ENCODE measurements at regions not wholly inside any gene's neighbourhood (a gene's known extent, or its start where the extent isn't known, plus 50 kb on each side); places are given as distances from the start of the nearest gene placed in this dataset.

- TF ChIP-seq ZNF274 (IDR thresholded peaks at IDR 0.05; ENCODE audit: low read depth, low read length) (no peak), REST (IDR thresholded peaks at IDR 0.05; ENCODE audit: low read depth) (no peak), POLR2AphosphoS5 (IDR thresholded peaks at IDR 0.05; ENCODE audit: low read depth, low read length) (no peak)
These were observed 766.1 kb downstream of the NCAM2 start (continued) for GRCh38 chr21:21764281-21764680.

DNA sequence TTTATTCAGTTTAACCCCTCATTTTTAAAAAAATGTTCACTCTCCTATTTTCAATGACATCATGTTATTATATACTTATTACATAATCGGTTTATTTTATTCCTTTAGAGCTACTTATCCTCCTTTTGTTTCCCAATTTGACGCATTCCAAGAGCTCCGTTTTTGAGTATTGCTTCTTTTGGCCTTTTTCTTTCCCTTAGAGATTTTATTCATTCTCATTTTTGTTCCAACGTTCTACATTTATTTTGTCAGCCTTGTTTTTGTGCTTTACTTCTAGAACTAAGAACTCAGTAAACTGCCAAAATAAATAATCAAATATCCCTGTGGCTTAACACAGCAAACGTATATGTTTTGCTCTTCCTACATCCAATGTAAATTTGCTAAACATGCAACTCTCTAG, 769.1 kb downstream of the NCAM2 start:
- no TSS peak for BruUV-seq (replicated peaks)
- H3K9me3 ChIP-seq (ENCODE audit: control insufficient read depth in 1 of 2, insufficient read depth in 1 of 2, low read depth in 1 of 2, low read length in 2 of 2) = peaks cover 7 to 31% of the 10 kb centered on the region in 2 experiments; a peak in 2 of 4 replicates
- RAD21 ChIA-PET (ENCODE audit: low non-redundant PET in 1 of 2, low total read pairs in 2 of 2, uncharacterized antibody in 2 of 2, unreplicated experiment in 2 of 2) = no interaction called here
- no peak for DNase-seq (ENCODE audit: low read depth, low spot score)
- TF ChIP-seq ZBTB33 (IDR thresholded peaks at IDR 0.05; ENCODE audit: extremely low read depth, insufficient replicate concordance, low read length) = no peak
- TF ChIP-seq EGR1 (IDR thresholded peaks at IDR 0.05; ENCODE audit: low read depth) = no peak
- no peak overlapping the region for H3K4me2 ChIP-seq (ENCODE audit: low read length)
- H2AFZ ChIP-seq (ENCODE audit: low read depth, low read length, poor library complexity, severe bottlenecking) = no peak overlapping the region
- CTCF ChIA-PET = no interaction called here
- H3K27me3 ChIP-seq (ENCODE audit: insufficient read depth, low read length) = no peaks in the 10 kb centered on the region
- POLR2A ChIA-PET = no interaction called here
- no peaks in the 10 kb centered on the region for H3K79me2 ChIP-seq (ENCODE audit: insufficient read depth, low read length)
- no peaks in the 10 kb centered on the region for H4K20me1 ChIP-seq (ENCODE audit: insufficient read depth)
- intact Hi-C loops (cut with micrococcal nuclease) = no loop called here
- no peak overlapping the region for H3K4me3 ChIP-seq (replicated peaks in 1 of 2; ENCODE audit: low read depth in 1 of 2, low read length in 2 of 2)
- H3K9me2 ChIP-seq (ENCODE audit: insufficient read depth) = no peaks in the 10 kb centered on the region
- ATAC-seq = no peak
- no peaks in the 10 kb centered on the region for H3K4me1 ChIP-seq (ENCODE audit: control insufficient read depth in 1 of 2, insufficient read depth in 2 of 2, low read length in 2 of 2)
- no peak overlapping the region for H3K9ac ChIP-seq (ENCODE audit: low read length)
- H3K36me3 ChIP-seq (ENCODE audit: control insufficient read depth in 1 of 2, insufficient read depth in 2 of 2, low read length in 2 of 2) = no peaks in the 10 kb centered on the region
- no peak overlapping the region for H3K27ac ChIP-seq (ENCODE audit: low read depth, low read length)

Measured in HCT116 (cell line).